Astrocyte (in vitro differentiated cells and primary cell): ENCODE measurements at regions not wholly inside any gene's neighbourhood (a gene's known extent, or its start where the extent isn't known, plus 50 kb on each side); places are given as distances from the start of the nearest gene placed in this dataset.
"Not testable (repeated sequence)": the region's sequence is repeated elsewhere in the genome, so short reads cannot be mapped to it uniquely, and the experiment has no call there.

Experiments used
- DNase-seq: peaks from one replicate; pipeline ENCODE4 v3.0.0-alpha.2; 2010; ENCODE audit warnings: low read depth
- FAIRE-seq: peaks from 2 replicates; lab custom pipeline; 2011; peaks lifted over from hg19 to GRCh38; lab: Jason Lieb, UNC
- H2AFZ ChIP-seq: 2 replicates; pipeline ENCODE4 v1.6.0; 2012; ENCODE audit warnings: low read depth, low read length, inconsistent platforms
- H3K27ac ChIP-seq: 2 replicates; pipeline ENCODE4 v1.5.1; 2011; ENCODE audit warnings: low read depth, low read length, inconsistent platforms
- H3K27me3 ChIP-seq: 2 replicates; pipeline ENCODE4 v1.6.0; 2011; ENCODE audit warnings: low read length, inconsistent platforms; ENCODE audit not compliant: insufficient read depth
- H3K36me3 ChIP-seq: 2 replicates; pipeline ENCODE4 v1.5.1; 2011; ENCODE audit warnings: low read length, inconsistent platforms; ENCODE audit not compliant: insufficient read depth
- H3K4me1 ChIP-seq: 2 replicates; pipeline ENCODE4 v1.5.1; 2011; ENCODE audit warnings: low read length, inconsistent platforms; ENCODE audit not compliant: insufficient read depth
- H3K4me2 ChIP-seq: 2 replicates; pipeline ENCODE4 v1.6.0; 2012; ENCODE audit warnings: low read length, inconsistent platforms
- H3K4me3 ChIP-seq: 2 replicates; pipeline ENCODE4 v1.5.1; 2011; ENCODE audit warnings: low read depth, mild to moderate bottlenecking, low read length, inconsistent platforms; ENCODE audit not compliant: insufficient read depth
- H3K79me2 ChIP-seq: 2 replicates; pipeline ENCODE4 v1.6.0; 2012; ENCODE audit warnings: mild to moderate bottlenecking, low read length, inconsistent platforms; ENCODE audit not compliant: insufficient read depth
- H3K9ac ChIP-seq: 2 replicates; pipeline ENCODE4 v1.6.0; 2012; ENCODE audit warnings: mild to moderate bottlenecking, low read length, inconsistent platforms
- H3K9me3 ChIP-seq: 2 replicates; pipeline ENCODE4 v1.5.1; 2012; ENCODE audit warnings: low read depth, mild to moderate bottlenecking, low read length, inconsistent platforms; ENCODE audit not compliant: insufficient read depth
- H4K20me1 ChIP-seq: 2 replicates; pipeline ENCODE4 v1.6.0; 2012; ENCODE audit warnings: low read length, inconsistent platforms; ENCODE audit not compliant: insufficient read depth
- H3K27ac Mint-ChIP-seq: one replicate; pipeline ENCODE4 v1.8.0; 2021; ENCODE audit warnings: mild to moderate bottlenecking, mixed read lengths; ENCODE audit not compliant: unreplicated experiment
- H3K27me3 Mint-ChIP-seq: one replicate; pipeline ENCODE4 v1.8.0; 2021; ENCODE audit warnings: low read depth, mixed read lengths; ENCODE audit not compliant: unreplicated experiment
- H3K36me3 Mint-ChIP-seq: one replicate; pipeline ENCODE4 v1.8.0; 2021; ENCODE audit warnings: low read depth, mixed read lengths; ENCODE audit not compliant: unreplicated experiment
- H3K4me1 Mint-ChIP-seq: one replicate; pipeline ENCODE4 v1.8.0; 2021; ENCODE audit warnings: low read depth, mixed read lengths; ENCODE audit not compliant: unreplicated experiment
- H3K4me3 Mint-ChIP-seq: one replicate; pipeline ENCODE4 v1.8.0; 2021; ENCODE audit warnings: mild to moderate bottlenecking, moderate library complexity, mixed read lengths; ENCODE audit not compliant: unreplicated experiment
- H3K9me3 Mint-ChIP-seq: one replicate; pipeline ENCODE4 v1.8.0; 2021; ENCODE audit warnings: mild to moderate bottlenecking, mixed read lengths; ENCODE audit not compliant: unreplicated experiment
- CTCF ChIP-seq: IDR thresholded peaks from 2 replicates; pipeline ENCODE4 v1.5.1; 2011; ENCODE audit warnings: low read depth, mild to moderate bottlenecking, inconsistent platforms, low read length, moderate library complexity; ENCODE audit not compliant: insufficient read depth
- EZH2 ChIP-seq: IDR thresholded peaks from 2 replicates; pipeline ENCODE4 v1.6.1; 2012; ENCODE audit warnings: mild to moderate bottlenecking, low read length, inconsistent platforms; ENCODE audit not compliant: insufficient read depth

- Histone ChIP-seq H3K9me3 (no peaks in the 10 kb centered on the region), H3K4me3 (no peak overlapping the region), H3K27me3 (no peaks in the 10 kb centered on the region), H3K36me3 (no peaks in the 10 kb centered on the region), H3K79me2 (no peaks in the 10 kb centered on the region), H4K20me1 (no peaks in the 10 kb centered on the region), H2AFZ (no peak overlapping the region), H3K27ac (no peak overlapping the region), H3K4me2 (no peak overlapping the region), H3K9ac (no peak overlapping the region), H3K4me1 (peaks cover 22% of the 10 kb centered on the region)
- DNase-seq (peak; percentile 14), FAIRE-seq (no peak)
- no peaks in the 10 kb centered on the region for H3K27me3 Mint-ChIP-seq
- TF ChIP-seq EZH2 (no peak), CTCF (peak; percentile 66)
- no peaks in the 10 kb centered on the region for H3K36me3 Mint-ChIP-seq
- peak overlapping the region; percentile 63 for H3K27ac Mint-ChIP-seq
- H3K4me3 Mint-ChIP-seq: no peak overlapping the region
- H3K4me1 Mint-ChIP-seq: peaks cover 40% of the 10 kb centered on the region
- H3K9me3 Mint-ChIP-seq: peaks cover 3% of the 10 kb centered on the region
Observed at GRCh38 chr7:142438235-142438922, 180.5 kb upstream of the PRSS58 start.

GRCh38 chr7:142437741-142438140 is 179.9 kb upstream of the PRSS58 start:
- no peaks in the 10 kb centered on the region for H3K36me3 ChIP-seq
- no peak for FAIRE-seq
- no peak for DNase-seq
- Mint-ChIP-seq H3K36me3 (no peaks in the 10 kb centered on the region), H3K27ac (no peak overlapping the region), H3K9me3 (peaks cover 3% of the 10 kb centered on the region), H3K27me3 (no peaks in the 10 kb centered on the region), H3K4me1 (peaks cover 38% of the 10 kb centered on the region), H3K4me3 (no peak overlapping the region)
- TF ChIP-seq CTCF: no peak
- H2AFZ ChIP-seq: no peak overlapping the region
- no peaks in the 10 kb centered on the region for H3K9me3 ChIP-seq
- peaks cover 22% of the 10 kb centered on the region for H3K4me1 ChIP-seq
- no peak overlapping the region for H3K4me3 ChIP-seq
- H4K20me1 ChIP-seq: no peaks in the 10 kb centered on the region
- no peaks in the 10 kb centered on the region for H3K79me2 ChIP-seq
- no peaks in the 10 kb centered on the region for H3K27me3 ChIP-seq
- no peak overlapping the region for H3K9ac ChIP-seq
- H3K27ac ChIP-seq: no peak overlapping the region
- H3K4me2 ChIP-seq: no peak overlapping the region

- DNase-seq (peak; percentile 8), FAIRE-seq (no peak)
- Histone ChIP-seq H2AFZ (no peak overlapping the region), H3K79me2 (no peaks in the 10 kb centered on the region), H3K9ac (no peak overlapping the region), H3K27me3 (no peaks in the 10 kb centered on the region), H3K36me3 (no peaks in the 10 kb centered on the region), H3K4me3 (no peak overlapping the region), H3K4me1 (peaks cover 22% of the 10 kb centered on the region), H3K4me2 (no peak overlapping the region), H3K9me3 (no peaks in the 10 kb centered on the region), H4K20me1 (no peaks in the 10 kb centered on the region), H3K27ac (no peak overlapping the region)
- peaks cover 3% of the 10 kb centered on the region for H3K9me3 Mint-ChIP-seq
- no peak overlapping the region for H3K27ac Mint-ChIP-seq
- no peak for TF ChIP-seq EZH2
- TF ChIP-seq CTCF: no peak
- peaks cover 33% of the 10 kb centered on the region for H3K4me1 Mint-ChIP-seq
- no peaks in the 10 kb centered on the region for H3K27me3 Mint-ChIP-seq
- no peak overlapping the region for H3K4me3 Mint-ChIP-seq
- no peaks in the 10 kb centered on the region for H3K36me3 Mint-ChIP-seq
Observed at GRCh38 chr7:142436601-142437000, 178.7 kb upstream of the PRSS58 start.

- not testable (repeated sequence) for H3K27me3 Mint-ChIP-seq, H3K4me3 Mint-ChIP-seq, H3K36me3 ChIP-seq, H3K4me2 ChIP-seq, H3K27me3 ChIP-seq, H3K4me3 ChIP-seq, H3K9ac ChIP-seq, H3K27ac Mint-ChIP-seq, H4K20me1 ChIP-seq, H2AFZ ChIP-seq, FAIRE-seq, H3K9me3 ChIP-seq, H3K79me2 ChIP-seq, H3K9me3 Mint-ChIP-seq, H3K36me3 Mint-ChIP-seq, H3K27ac ChIP-seq, DNase-seq
- peaks cover 25% of the 10 kb centered on the region for H3K4me1 Mint-ChIP-seq
- peaks cover 13% of the 10 kb centered on the region for H3K4me1 ChIP-seq
Observed at GRCh38 chr7:142435606-142436005, 177.7 kb upstream of the PRSS58 start.
